Panc1 (cell line): ENCODE measurements at regions not wholly inside any gene's neighbourhood (a gene's known extent, or its start where the extent isn't known, plus 50 kb on each side); places are given as distances from the start of the nearest gene placed in this dataset.

Experiments used
- ATAC-seq: fragments of 200-7000 bp; cut with Tn5 transposase; 2 replicates; pipeline ENCODE4 v1.9.1; 2020; ENCODE audit warnings: mild to moderate bottlenecking, moderate library complexity
- BruUV-seq: library from RNA; stranded (reverse); fragments of 400-500 nt; replicated peaks from 2 replicates; lab custom pipeline; 2021; lab: Mats Ljungman, UMichigan
- CTCF ChIA-PET: fragments of 300-600 bp; sonication (Branson Sonifier 250); formaldehyde crosslinking; loops from one replicate; lab custom pipeline; 2022; ENCODE audit warnings: antibody characterized with exemption; lab: Charles Lee
- POLR2A ChIA-PET: fragments of 300-600 bp; sonication (Branson Sonifier 250); formaldehyde crosslinking; loops from one replicate; lab custom pipeline; 2022; ENCODE audit warnings: antibody characterized with exemption; lab: Charles Lee
- DNase-seq: peaks from one replicate; pipeline ENCODE4 v3.0.0-alpha.2; 2010; ENCODE audit warnings: low read depth, low spot score
- H3K27ac ChIP-seq: 2 replicates; pipeline ENCODE4 v1.5.1; 2011; ENCODE audit warnings: mild to moderate bottlenecking, low read length, inconsistent platforms
- H3K27me3 ChIP-seq: fragments of 200-500 bp; sonication (Bioruptor generic); 2 replicates; pipeline ENCODE4 v1.6.0; 2014; ENCODE audit warnings: low read length, inconsistent platforms; ENCODE audit not compliant: control insufficient read depth, insufficient read depth
- H3K36me3 ChIP-seq: fragments of 200-500 bp; sonication (Bioruptor generic); 2 replicates; pipeline ENCODE4 v1.5.1; 2014; ENCODE audit warnings: inconsistent platforms, mild to moderate bottlenecking, low read length, moderate library complexity; ENCODE audit not compliant: control insufficient read depth, insufficient read depth
- H3K4me1 ChIP-seq: 2 replicates; pipeline ENCODE4 v1.5.1; 2011; ENCODE audit warnings: inconsistent platforms, mild to moderate bottlenecking, low read length, moderate library complexity; ENCODE audit not compliant: control insufficient read depth, insufficient read depth
- H3K4me3 ChIP-seq, 2 experiments: 2 replicates each; pipeline ENCODE4 v1.5.1; 2011 to 2012; ENCODE audit warnings: low read depth in 2 of 2, low read length in 2 of 2, mild to moderate bottlenecking in 2 of 2, inconsistent platforms in 1 of 2, moderate library complexity in 1 of 2
- H3K9me3 ChIP-seq: fragments of 200-500 bp; sonication (Bioruptor generic); 2 replicates; pipeline ENCODE4 v1.5.1; 2014; ENCODE audit warnings: low read depth, mild to moderate bottlenecking, inconsistent platforms, low read length, moderate library complexity; ENCODE audit not compliant: control insufficient read depth, insufficient read depth
- CTCF ChIP-seq: fragments of 450-650 bp; IDR thresholded peaks from 2 replicates; pipeline ENCODE4 v1.5.1; 2017; ENCODE audit warnings: mild to moderate bottlenecking
- POLR2AphosphoS5 ChIP-seq: IDR thresholded peaks from 2 replicates; pipeline ENCODE4 v1.6.1; 2012; ENCODE audit warnings: mild to moderate bottlenecking, low read depth, low read length, moderate library complexity
- REST ChIP-seq, 2 experiments: IDR thresholded peaks; 2 replicates each; pipeline ENCODE4 v1.6.1; 2011 to 2012; ENCODE audit warnings: low read depth in 2 of 2, control low read depth in 1 of 2, low read length in 1 of 2, mild to moderate bottlenecking in 1 of 2, moderate library complexity in 1 of 2; ENCODE audit not compliant: insufficient read depth in 1 of 2
- SIN3A ChIP-seq: IDR thresholded peaks from 2 replicates; pipeline ENCODE4 v1.6.1; 2012; ENCODE audit warnings: low read depth, mild to moderate bottlenecking, low read length, moderate library complexity, borderline replicate concordance; ENCODE audit not compliant: insufficient read depth
- TCF7L2 ChIP-seq: IDR thresholded peaks from 2 replicates; pipeline ENCODE4 v1.6.1; 2011; ENCODE audit warnings: mild to moderate bottlenecking, low read depth, low read length, inconsistent platforms
- in situ Hi-C: cut with HindIII; loops from 2 replicates; pipeline ENCODE4 v1.10.0; 2016; ENCODE audit warnings: low sequenced_read_pairs, low pct_unique_long_range_greater_than_20kb
- intact Hi-C: fragments of 100-400 bp; cut with micrococcal nuclease; formaldehyde crosslinking; loops from one replicate; pipeline ENCODE4 v1.10.0; 2022; ENCODE audit not compliant: unreplicated experiment

- no peak for ATAC-seq
- CTCF ChIA-PET = no interaction called here
- H3K36me3 ChIP-seq = no peaks in the 10 kb centered on the region
- H3K27ac ChIP-seq = no peak overlapping the region
- POLR2A ChIA-PET = no interaction called here
- intact Hi-C loops = no loop called here
- no peaks in the 10 kb centered on the region for H3K27me3 ChIP-seq
- H3K4me3 ChIP-seq = no peak overlapping the region
- H3K4me1 ChIP-seq = no peaks in the 10 kb centered on the region
- no peak for DNase-seq
- TF ChIP-seq SIN3A = no peak
- TF ChIP-seq POLR2AphosphoS5 = no peak
- TF ChIP-seq REST (IDR thresholded peaks at IDR 0.05; ENCODE audit: insufficient read depth in 1 of 2, low read depth in 2 of 2, low read length in 1 of 2) = no peak
- TF ChIP-seq CTCF = no peak
- no peak for TF ChIP-seq TCF7L2
- in situ Hi-C loops = no loop called here
- no TSS peak for BruUV-seq
- H3K9me3 ChIP-seq = no peaks in the 10 kb centered on the region; the same call in 1 of the 2 replicates
Observed at GRCh38 chr2:211026109-211026508, 469.7 kb downstream of the CPS1 start.

GRCh38 chr2:211027976-211028375, 471.6 kb downstream of the CPS1 start:
- BruUV-seq = no TSS peak

More at GRCh38 chr2:211027976-211028375, 471.6 kb downstream of the CPS1 start:
- H3K4me1 ChIP-seq = no peaks in the 10 kb centered on the region
- no peak overlapping the region for H3K4me3 ChIP-seq
- no peak for ATAC-seq
- CTCF ChIA-PET = no interaction called here
- intact Hi-C loops (no loop called here), in situ Hi-C loops (no loop called here)
- no peaks in the 10 kb centered on the region for H3K27me3 ChIP-seq
- no peak overlapping the region for H3K27ac ChIP-seq
- H3K36me3 ChIP-seq = no peaks in the 10 kb centered on the region
- H3K9me3 ChIP-seq = no peaks in the 10 kb centered on the region; the same call in 1 of the 2 replicates
- POLR2A ChIA-PET = no interaction called here
- no peak for DNase-seq
- TF ChIP-seq REST (IDR thresholded peaks at IDR 0.05; ENCODE audit: insufficient read depth in 1 of 2, low read depth in 2 of 2, low read length in 1 of 2) (no peak), CTCF (no peak), TCF7L2 (no peak), POLR2AphosphoS5 (no peak), SIN3A (no peak)
